GM21737 (cell line): ENCODE measurements at regions not wholly inside any gene's neighbourhood (a gene's known extent, or its start where the extent isn't known, plus 50 kb on each side); places are given as distances from the start of the nearest gene placed in this dataset.
"Not testable (repeated sequence)": the region's sequence is repeated elsewhere in the genome, so short reads cannot be mapped to it uniquely, and the experiment has no call there.

ENCODE experiments used
- ATAC-seq: cut with Tn5 transposase; IDR thresholded peaks from one replicate; pipeline ENCODE4 v1.9.1; 2021; ENCODE audit warnings: mild to moderate bottlenecking, moderate library complexity; ENCODE audit not compliant: unreplicated experiment

DNA sequence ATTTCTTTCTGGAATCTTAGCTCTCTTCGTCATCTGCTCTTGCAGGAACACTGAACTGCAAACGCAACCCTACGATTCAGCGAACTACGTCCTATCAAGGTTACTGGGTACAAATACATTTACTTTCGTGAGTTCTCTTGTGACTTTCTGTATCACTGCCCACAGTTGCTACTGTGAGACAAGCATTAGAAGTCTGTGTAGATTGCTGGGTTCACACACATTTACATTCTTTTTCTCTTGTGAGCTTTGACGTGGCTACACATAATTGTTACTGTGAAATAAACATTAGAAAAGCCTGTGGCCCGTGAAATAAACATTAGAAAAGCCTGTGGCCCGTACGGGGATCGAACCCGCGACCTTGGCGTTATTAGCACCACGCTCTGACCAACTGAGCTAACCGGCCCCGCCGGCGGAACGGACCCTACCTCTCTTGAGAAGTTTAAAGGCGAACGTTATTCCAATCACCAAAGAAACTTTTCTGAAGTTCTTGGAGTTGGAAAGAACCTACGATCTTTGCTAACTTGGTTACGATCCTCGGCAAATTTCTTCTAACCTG, 61.2 kb upstream of the ZNF322 start:
- not testable (repeated sequence) for ATAC-seq

GRCh38 chr6:26730019-26730766, 70.6 kb upstream of the ZNF322 start:
- ATAC-seq = not testable (repeated sequence)

- ATAC-seq = not testable (repeated sequence)
Measured at GRCh38 chr6:26734776-26735472, 75.4 kb upstream of the ZNF322 start.

DNA sequence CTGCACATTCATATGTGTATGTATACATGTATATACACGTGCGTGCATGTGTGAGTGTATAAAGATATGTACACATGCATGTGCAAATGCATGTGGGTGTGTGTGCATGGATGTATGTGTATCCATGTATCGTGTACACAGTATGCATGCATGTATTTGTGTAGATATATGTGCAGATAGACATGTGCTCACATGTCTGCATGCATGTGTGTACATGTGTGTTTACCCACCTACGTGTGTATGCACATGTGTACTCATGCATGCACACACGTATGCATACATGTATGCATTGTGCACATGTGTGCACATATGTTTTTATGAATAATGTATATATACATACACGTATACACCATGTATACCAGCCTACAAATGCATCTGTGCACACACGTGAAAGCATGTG, 80.3 kb upstream of the ZNF322 start:
- ATAC-seq = no peak

- no peak for ATAC-seq
Measured at GRCh38 chr6:26743157-26743821, 83.7 kb upstream of the ZNF322 start.

GRCh38 chr6:26743941-26744699, 84.6 kb upstream of the ZNF322 start:
- no peak for ATAC-seq

DNA sequence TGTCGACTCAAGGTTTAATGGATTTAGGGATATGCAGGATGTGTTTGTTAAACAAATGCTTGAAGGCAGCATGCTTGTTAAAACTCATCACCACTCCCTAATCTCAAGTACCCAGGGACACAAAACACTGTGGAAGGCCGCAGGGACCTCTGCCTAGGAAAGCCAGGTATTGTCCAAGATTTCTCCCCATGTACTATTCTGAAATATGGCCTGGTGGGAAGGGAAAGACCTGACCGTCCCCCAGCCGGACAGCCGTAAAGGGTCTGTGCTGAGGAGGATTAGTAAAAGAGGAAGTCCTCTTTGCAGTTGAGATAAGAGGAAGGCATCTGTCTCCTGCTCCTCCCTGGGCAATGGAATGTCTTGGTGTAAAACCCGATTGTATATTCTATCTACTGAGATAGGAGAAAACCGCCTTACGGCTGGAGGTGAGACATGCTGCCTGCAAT, 85.3 kb upstream of the ZNF322 start:
- ATAC-seq = not testable (repeated sequence)

GRCh38 chr6:26745964-26746363, 86.4 kb upstream of the ZNF322 start:
- not testable (repeated sequence) for ATAC-seq

- not testable (repeated sequence) for ATAC-seq
Measured at GRCh38 chr6:26749126-26749758, 89.7 kb upstream of the ZNF322 start.

- ATAC-seq = not testable (repeated sequence)
Measured at GRCh38 chr6:26749759-26750126, 90.2 kb upstream of the ZNF322 start.

- no peak for ATAC-seq
Measured at GRCh38 chr6:26754212-26754611, 94.7 kb upstream of the ZNF322 start.

- ATAC-seq = not testable (repeated sequence)
Measured at GRCh38 chr6:26754801-26755200, 95.3 kb upstream of the ZNF322 start.

GRCh38 chr6:26756067-26756805, 96.7 kb upstream of the ZNF322 start:
- not testable (repeated sequence) for ATAC-seq

DNA sequence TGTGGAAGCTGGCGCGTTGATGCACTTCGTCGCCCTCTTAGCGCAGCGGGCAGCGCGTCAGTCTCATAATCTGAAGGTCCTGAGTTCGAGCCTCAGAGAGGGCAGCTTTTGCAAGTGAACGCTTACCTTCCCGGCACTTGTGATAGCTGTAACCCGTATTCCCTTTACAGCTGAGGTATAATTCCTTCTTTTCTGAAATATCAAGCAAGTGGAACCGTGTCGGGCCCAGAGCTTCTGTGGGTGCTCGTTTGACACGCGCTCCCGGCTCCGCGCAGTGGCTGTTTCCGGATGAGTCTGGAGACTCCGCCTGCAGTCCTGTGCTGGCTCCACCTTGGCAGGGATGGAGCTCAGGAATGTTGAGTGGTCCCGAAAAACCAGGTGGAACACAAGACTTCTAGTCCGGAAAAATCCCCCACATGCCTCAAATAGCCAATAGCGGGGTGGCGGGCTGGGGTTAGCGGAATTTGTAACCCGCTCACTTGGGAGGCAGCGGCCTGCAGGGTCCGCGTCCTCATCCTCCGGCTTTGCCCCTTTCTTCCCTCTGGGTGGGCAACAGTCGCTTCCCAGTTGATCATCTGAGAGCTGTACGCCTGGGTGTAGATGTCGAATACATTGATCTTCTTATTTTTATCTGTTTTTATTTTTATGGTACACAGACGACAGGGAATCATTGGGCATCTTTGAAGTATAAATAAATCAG, 106.8 kb upstream of the ZNF322 start:
- not testable (repeated sequence) for ATAC-seq

GRCh38 chr6:26770941-26771666, 111.6 kb upstream of the ZNF322 start:
- not testable (repeated sequence) for ATAC-seq

DNA sequence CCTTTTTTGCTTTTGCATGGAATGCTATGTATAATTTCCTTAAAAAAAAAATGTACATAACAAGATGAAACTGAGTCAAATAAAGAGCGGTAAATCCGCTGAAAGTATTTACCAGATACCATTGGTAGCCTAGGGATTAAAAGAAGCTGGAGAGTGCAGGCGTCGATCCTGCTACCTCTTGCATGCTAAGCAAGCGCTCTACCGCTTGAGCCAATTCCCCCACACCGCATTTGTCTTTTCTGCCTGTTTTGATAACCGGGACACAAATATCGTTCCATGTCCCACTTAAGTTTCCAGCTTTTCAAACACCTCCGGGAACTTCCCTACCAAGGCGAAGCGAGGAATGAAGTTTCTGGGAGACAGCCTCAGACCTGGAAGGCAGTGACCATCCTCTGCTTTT, 113.9 kb upstream of the ZNF322 start:
- not testable (repeated sequence) for ATAC-seq

- ATAC-seq = not testable (repeated sequence)
Measured at GRCh38 chr6:26780563-26780962, 121.0 kb upstream of the ZNF322 start.
